ENCODE measurements at regions not wholly inside any gene's neighbourhood (a gene's known extent, or its start where the extent isn't known, plus 50 kb on each side); places are given as distances from the start of the nearest gene placed in this dataset.

DNA sequence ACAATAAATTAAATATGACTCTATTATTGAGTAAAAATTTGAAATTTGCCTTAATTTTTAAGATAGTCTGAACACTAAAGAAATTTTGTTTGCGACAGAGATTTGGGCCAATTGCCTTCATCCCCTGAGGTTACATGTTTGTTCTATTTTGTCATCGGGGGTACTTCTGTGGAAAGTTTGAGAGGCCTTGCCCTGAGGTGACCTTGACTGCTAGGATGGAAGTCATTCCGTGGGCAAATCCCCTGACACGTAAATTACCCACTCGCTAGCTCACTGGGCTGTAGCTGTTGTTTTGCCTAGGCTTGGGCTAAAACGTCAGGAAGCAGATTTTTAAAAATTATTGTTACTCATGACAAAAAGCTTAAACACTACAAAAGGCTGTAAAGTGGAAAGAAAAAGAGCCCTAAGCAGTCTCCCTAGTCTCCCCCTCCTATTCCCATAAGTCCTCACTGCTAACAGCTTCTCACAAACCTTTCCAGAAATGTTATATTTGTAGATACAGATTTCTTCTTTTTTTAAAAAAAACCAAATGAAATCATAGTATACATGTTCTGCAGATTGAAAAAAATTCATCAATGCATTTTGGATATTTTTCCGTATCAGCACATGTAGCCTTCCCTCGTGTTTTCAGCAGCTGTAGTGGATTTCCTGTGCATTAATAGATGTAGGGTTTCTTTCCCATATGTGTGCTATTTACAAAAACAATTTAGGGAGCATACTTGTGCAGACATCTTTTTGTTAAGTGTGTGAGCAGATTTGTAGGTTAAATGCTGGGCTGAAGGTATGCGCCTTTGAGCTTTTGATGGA, 142.7 kb downstream of the MRPS6 start:
- DNase-seq (ENCODE audit: insufficient read length, low spot score) (no peak), FAIRE-seq (no peak)
- TF ChIP-seq PAX5 (IDR thresholded peaks at IDR 0.05; ENCODE audit: insufficient read depth, low read length, severe bottlenecking), result no peak
- TF ChIP-seq POU2F2 (IDR thresholded peaks at IDR 0.05; ENCODE audit: low read depth, low read length), result no peak
- no peak for TF ChIP-seq TAF1 (IDR thresholded peaks at IDR 0.05; ENCODE audit: low read depth, low read length)
- TF ChIP-seq SPI1 (IDR thresholded peaks at IDR 0.05; ENCODE audit: low read depth, low read length), result no peak
- no peak for TF ChIP-seq POLR2AphosphoS5 (IDR thresholded peaks at IDR 0.05; ENCODE audit: low read depth, low read length)
- TF ChIP-seq POLR2A (IDR thresholded peaks at IDR 0.05; ENCODE audit: low read depth, low read length), result no peak

GRCh38 chr21:34216718-34217032, 143.3 kb downstream of the MRPS6 start:
- FAIRE-seq (no peak), DNase-seq (ENCODE audit: insufficient read length, low spot score) (no peak)
- no peak for TF ChIP-seq TAF1 (IDR thresholded peaks at IDR 0.05; ENCODE audit: low read depth, low read length)
- no peak for TF ChIP-seq POU2F2 (IDR thresholded peaks at IDR 0.05; ENCODE audit: low read depth, low read length)
- no peak for TF ChIP-seq POLR2AphosphoS5 (IDR thresholded peaks at IDR 0.05; ENCODE audit: low read depth, low read length)
- TF ChIP-seq POLR2A (IDR thresholded peaks at IDR 0.05; ENCODE audit: low read depth, low read length), result no peak
- TF ChIP-seq PAX5 (IDR thresholded peaks at IDR 0.05; ENCODE audit: insufficient read depth, low read length, severe bottlenecking), result no peak

- no peak for FAIRE-seq
- TF ChIP-seq PAX5 (IDR thresholded peaks at IDR 0.05; ENCODE audit: insufficient read depth, low read length, severe bottlenecking) (no peak), POU2F2 (IDR thresholded peaks at IDR 0.05; ENCODE audit: low read depth, low read length) (no peak), POLR2AphosphoS5 (IDR thresholded peaks at IDR 0.05; ENCODE audit: low read depth, low read length) (no peak), SPI1 (IDR thresholded peaks at IDR 0.05; ENCODE audit: low read depth, low read length) (no peak), TAF1 (IDR thresholded peaks at IDR 0.05; ENCODE audit: low read depth, low read length) (no peak), POLR2A (IDR thresholded peaks at IDR 0.05; ENCODE audit: low read depth, low read length) (no peak)
- no peak for DNase-seq (ENCODE audit: insufficient read length, low spot score)
Observed at GRCh38 chr21:34217263-34217662, 143.9 kb downstream of the MRPS6 start.

DNA sequence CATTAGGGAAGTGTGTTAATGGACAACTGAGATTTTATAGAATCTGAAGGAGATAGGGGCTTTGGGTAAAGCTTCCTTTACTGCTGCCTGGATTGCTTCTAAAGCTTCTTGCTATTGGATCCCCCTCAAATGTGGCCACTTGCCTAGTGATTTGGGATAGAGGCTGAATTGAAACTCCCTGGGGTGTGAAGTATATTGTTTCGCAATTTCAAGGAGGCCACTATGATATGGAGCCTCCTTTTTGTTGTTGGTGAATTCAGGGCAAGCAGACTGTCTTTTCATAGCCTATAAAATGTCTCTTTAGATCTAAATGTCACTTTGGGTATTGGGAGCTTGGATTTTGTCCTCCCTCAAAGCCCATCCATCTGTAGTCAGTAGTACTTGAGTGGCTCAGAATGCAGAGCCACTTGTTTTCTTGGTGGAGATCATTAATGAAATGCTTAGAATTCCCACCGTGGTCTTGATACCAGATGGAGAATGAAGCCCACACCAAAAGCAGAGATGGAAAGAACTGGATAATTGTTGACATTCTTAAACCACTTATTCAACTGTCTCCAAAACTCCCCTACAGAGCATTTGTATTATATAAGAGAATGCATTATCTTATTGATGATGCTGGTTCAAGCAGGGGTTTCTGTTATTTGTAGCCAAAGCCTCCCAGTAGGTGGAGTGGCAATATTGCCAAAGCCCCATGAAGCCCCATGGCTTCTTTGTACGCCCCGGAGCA, 144.3 kb upstream of the KCNE2 start:
- FAIRE-seq (no peak), DNase-seq (ENCODE audit: insufficient read length, low spot score) (no peak)
- TF ChIP-seq TAF1 (IDR thresholded peaks at IDR 0.05; ENCODE audit: low read depth, low read length) (no peak), PAX5 (IDR thresholded peaks at IDR 0.05; ENCODE audit: insufficient read depth, low read length, severe bottlenecking) (no peak), POLR2A (IDR thresholded peaks at IDR 0.05; ENCODE audit: low read depth, low read length) (no peak), SPI1 (IDR thresholded peaks at IDR 0.05; ENCODE audit: low read depth, low read length) (no peak), POU2F2 (IDR thresholded peaks at IDR 0.05; ENCODE audit: low read depth, low read length) (no peak), POLR2AphosphoS5 (IDR thresholded peaks at IDR 0.05; ENCODE audit: low read depth, low read length) (no peak)

GRCh38 chr21:34220556-34221195, 143.1 kb upstream of the KCNE2 start:
- TF ChIP-seq POLR2AphosphoS5 (IDR thresholded peaks at IDR 0.05; ENCODE audit: low read depth, low read length) (no peak), TAF1 (IDR thresholded peaks at IDR 0.05; ENCODE audit: low read depth, low read length) (no peak), POLR2A (IDR thresholded peaks at IDR 0.05; ENCODE audit: low read depth, low read length) (no peak), POU2F2 (IDR thresholded peaks at IDR 0.05; ENCODE audit: low read depth, low read length) (no peak), SPI1 (IDR thresholded peaks at IDR 0.05; ENCODE audit: low read depth, low read length) (no peak), PAX5 (IDR thresholded peaks at IDR 0.05; ENCODE audit: insufficient read depth, low read length, severe bottlenecking) (no peak)
- DNase-seq (ENCODE audit: insufficient read length, low spot score), result no peak
- FAIRE-seq, result no peak

- no peak for FAIRE-seq
- TF ChIP-seq POLR2A (IDR thresholded peaks at IDR 0.05; ENCODE audit: low read depth, low read length) (no peak), POU2F2 (IDR thresholded peaks at IDR 0.05; ENCODE audit: low read depth, low read length) (no peak), PAX5 (IDR thresholded peaks at IDR 0.05; ENCODE audit: insufficient read depth, low read length, severe bottlenecking) (no peak), POLR2AphosphoS5 (IDR thresholded peaks at IDR 0.05; ENCODE audit: low read depth, low read length) (no peak), SPI1 (IDR thresholded peaks at IDR 0.05; ENCODE audit: low read depth, low read length) (no peak), TAF1 (IDR thresholded peaks at IDR 0.05; ENCODE audit: low read depth, low read length) (no peak)
Observed at GRCh38 chr21:34221331-34222030, 142.3 kb upstream of the KCNE2 start.

DNA sequence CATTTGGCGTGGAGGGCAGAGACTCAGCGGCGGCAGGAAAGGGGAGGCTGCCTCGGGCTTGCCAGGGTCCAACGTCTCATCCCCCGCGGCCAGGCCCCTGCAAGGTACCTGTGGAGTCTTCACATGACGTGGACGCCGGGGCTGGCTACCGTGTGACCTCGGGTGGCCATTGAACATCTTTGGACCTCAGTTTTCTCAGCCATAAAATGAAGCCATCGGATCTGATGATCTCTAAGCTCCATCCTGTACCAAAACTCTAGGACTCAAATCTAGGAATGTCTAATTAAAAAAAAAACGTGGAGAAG, 141.8 kb upstream of the KCNE2 start:
- DNase-seq (ENCODE audit: insufficient read length, low spot score), result no peak
- no peak for FAIRE-seq
- TF ChIP-seq POLR2A (IDR thresholded peaks at IDR 0.05; ENCODE audit: low read depth, low read length), result no peak
- no peak for TF ChIP-seq TAF1 (IDR thresholded peaks at IDR 0.05; ENCODE audit: low read depth, low read length)
- no peak for TF ChIP-seq POU2F2 (IDR thresholded peaks at IDR 0.05; ENCODE audit: low read depth, low read length)
- TF ChIP-seq PAX5 (IDR thresholded peaks at IDR 0.05; ENCODE audit: insufficient read depth, low read length, severe bottlenecking), result no peak
- no peak for TF ChIP-seq SPI1 (IDR thresholded peaks at IDR 0.05; ENCODE audit: low read depth, low read length)
- no peak for TF ChIP-seq POLR2AphosphoS5 (IDR thresholded peaks at IDR 0.05; ENCODE audit: low read depth, low read length)

More at GRCh38 chr21:34221331-34222030, 142.3 kb upstream of the KCNE2 start:
- no peak for DNase-seq (ENCODE audit: insufficient read length, low spot score)

- TF ChIP-seq SPI1 (IDR thresholded peaks at IDR 0.05; ENCODE audit: low read depth, low read length) (peak; percentile 36; the same call in 1 of the 2 replicates), TAF1 (IDR thresholded peaks at IDR 0.05; ENCODE audit: low read depth, low read length) (no peak), POLR2AphosphoS5 (IDR thresholded peaks at IDR 0.05; ENCODE audit: low read depth, low read length) (no peak)
- FAIRE-seq, result no peak
Observed at GRCh38 chr21:34223376-34223775, 140.4 kb upstream of the KCNE2 start.

DNA sequence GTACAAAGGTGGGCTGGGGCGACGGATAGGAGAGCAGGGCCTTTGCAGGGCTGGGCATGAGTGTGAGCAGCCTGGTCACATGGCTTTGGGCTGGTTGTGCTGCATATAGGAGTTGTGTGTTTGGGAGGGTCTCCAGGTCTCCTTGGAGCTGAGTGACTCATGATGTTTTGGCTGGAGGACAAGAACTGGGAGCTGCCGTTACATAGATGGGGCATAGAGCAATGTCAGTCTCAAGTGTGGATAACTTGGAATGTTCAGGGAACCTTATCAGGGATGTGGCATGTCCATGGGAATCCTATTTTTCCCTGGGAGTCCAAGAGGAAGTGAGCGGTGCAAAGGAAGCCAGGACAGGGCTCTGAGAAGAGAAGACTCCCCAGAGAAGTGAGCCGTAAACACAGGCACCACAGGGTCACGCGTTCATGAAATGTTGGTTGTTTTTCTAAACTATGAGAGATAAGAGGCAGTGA, 136.4 kb upstream of the KCNE2 start:
- no peak for FAIRE-seq
- TF ChIP-seq SPI1 (IDR thresholded peaks at IDR 0.05; ENCODE audit: low read depth, low read length) (no peak), POLR2A (IDR thresholded peaks at IDR 0.05; ENCODE audit: low read depth, low read length) (no peak), POU2F2 (IDR thresholded peaks at IDR 0.05; ENCODE audit: low read depth, low read length) (no peak), POLR2AphosphoS5 (IDR thresholded peaks at IDR 0.05; ENCODE audit: low read depth, low read length) (no peak), TAF1 (IDR thresholded peaks at IDR 0.05; ENCODE audit: low read depth, low read length) (no peak), PAX5 (IDR thresholded peaks at IDR 0.05; ENCODE audit: insufficient read depth, low read length, severe bottlenecking) (no peak)
- no peak for DNase-seq (ENCODE audit: insufficient read length, low spot score)

More at GRCh38 chr21:34223376-34223775, 140.4 kb upstream of the KCNE2 start:
- no peak for DNase-seq (ENCODE audit: insufficient read length, low spot score)

Data from GM12891 (cell line).